IPS DF 4.7 (cell line): ENCODE measurements at regions not wholly inside any gene's neighbourhood (a gene's known extent, or its start where the extent isn't known, plus 50 kb on each side); places are given as distances from the start of the nearest gene placed in this dataset.
"Not testable (repeated sequence)": the region's sequence is repeated elsewhere in the genome, so short reads cannot be mapped to it uniquely, and the experiment has no call there.

ENCODE experiments used
- DNase-seq: peaks from one replicate; pipeline ENCODE4 v3.0.0-alpha.2; 2013; ENCODE audit warnings: low spot score; ENCODE audit errors: extremely low read depth

- no peak for DNase-seq
These were observed 363.0 kb downstream of the UTRN start for GRCh38 chr6:144647971-144648651.

- DNase-seq: no peak
These were observed 363.9 kb downstream of the UTRN start for GRCh38 chr6:144649085-144649484.

DNA sequence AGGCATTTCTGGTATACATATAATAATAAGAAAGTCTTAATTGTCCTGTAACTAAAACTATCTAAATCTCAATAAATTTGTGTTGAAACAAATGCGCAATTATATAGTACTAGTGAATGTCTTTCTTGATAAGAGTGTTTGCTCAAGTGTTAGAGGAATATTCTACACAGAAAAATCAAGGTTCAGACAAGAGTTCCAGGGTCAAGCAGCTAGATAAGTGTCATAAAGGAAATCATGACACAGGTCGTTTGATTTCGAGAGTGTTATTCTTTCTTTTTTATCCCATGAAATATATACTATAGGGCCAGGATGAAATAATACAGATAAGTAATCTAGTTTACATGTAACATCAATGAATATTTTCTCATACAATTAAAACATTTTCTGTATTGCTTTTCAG is 366.1 kb downstream of the UTRN start:
- DNase-seq: no peak

GRCh38 chr6:144652292-144652891 is 367.3 kb downstream of the UTRN start:
- no peak for DNase-seq

- no peak for DNase-seq
These were observed 368.9 kb downstream of the UTRN start for GRCh38 chr6:144653885-144654505.

DNA sequence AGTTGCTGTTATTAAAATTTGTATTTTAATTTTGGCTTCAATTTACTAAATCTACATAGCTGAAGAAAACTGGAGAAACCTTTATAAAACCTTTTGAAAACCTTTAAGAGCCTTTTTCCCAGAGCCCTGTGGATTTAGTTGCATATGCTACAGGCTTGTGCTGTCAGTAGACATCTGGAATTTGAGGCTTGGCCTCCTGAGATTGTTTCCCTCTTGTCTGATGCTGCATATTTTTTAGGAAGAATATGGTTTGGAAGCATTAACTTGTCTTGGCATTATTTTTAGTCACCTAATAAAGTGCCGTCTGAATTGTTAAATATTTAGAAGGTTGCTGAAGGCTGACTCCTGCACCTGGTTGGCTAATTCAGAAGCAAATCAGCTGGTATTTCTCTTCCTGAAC is 369.4 kb downstream of the UTRN start:
- DNase-seq: no peak

- DNase-seq: no peak
These were observed 370.2 kb downstream of the UTRN start for GRCh38 chr6:144655376-144655775.

- DNase-seq: no peak
These were observed 372.6 kb downstream of the UTRN start for GRCh38 chr6:144657691-144658090.

DNA sequence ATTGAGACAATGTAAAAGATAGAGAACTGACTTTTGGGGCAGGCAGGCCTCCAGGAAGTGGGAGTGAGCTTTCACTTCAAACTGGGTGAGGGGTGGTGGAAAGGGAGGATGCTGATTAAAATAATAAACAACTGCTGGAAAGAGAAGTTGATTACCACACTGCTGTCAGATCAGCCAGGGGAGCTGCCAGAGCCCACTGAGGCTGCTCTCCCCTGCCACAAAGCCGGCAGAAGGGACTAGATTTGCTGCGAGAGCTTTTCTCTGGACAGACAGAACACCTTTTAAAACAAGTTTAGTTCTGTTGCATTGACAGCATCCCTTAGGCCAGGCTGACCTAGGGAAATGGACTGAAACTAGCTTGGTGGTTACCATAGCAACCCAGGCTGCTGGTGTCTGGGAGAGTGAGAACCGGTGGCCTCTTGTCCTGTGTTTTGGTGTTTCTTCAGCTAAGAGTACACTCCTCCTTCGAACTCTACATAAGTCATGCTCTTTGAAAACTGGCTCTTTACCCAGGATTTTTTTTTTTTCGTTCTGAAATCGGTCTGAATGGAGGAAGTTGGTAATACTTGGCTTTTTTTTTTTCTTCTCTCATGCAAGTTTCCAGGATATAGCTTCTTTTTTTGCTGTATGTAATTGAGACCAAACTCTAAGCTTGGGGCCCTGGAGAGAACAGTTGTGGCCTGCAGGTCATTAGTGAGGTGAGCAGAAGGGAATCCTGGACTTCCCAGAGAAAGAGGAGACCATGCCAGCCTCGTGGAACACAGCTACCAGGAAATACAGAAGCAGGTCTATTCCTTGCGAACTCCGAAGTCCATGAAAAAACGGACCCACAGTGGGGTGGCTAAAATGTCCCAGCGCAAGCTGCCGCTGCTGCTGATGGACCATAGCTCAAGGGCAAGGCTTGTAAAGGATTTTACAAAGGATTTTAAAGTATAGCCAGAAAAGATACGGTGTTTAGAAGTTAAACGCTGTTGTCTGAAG is 374.4 kb downstream of the UTRN start:
- no peak for DNase-seq

DNA sequence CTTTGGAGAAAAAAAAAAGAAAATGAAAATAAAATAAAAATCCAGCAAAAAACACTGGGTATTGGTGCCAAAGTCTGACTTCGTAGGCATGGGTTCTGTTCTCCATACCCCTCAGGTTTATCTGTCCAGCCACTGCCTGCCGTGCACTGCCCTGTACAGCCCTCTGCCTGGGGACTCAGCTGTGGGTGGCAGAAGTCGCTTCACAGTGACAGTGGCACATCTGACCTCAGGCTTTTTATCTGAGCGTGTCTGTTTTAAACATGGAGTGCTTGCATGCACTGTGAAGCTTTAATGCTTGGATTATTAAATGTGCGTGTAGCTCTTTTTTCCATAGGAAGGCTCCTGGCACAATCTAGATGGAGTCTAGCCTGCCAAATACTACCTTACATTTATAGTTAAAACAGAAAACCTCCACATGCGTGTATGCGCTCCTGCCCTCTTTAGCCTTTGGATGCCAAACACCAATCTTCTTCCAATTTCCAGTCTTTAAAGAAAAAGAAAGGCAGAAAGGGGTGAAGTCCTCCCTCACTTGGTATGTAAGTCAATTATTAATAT is 375.5 kb downstream of the UTRN start:
- DNase-seq: no peak

- DNase-seq: no peak
These were observed 376.1 kb downstream of the UTRN start for GRCh38 chr6:144661116-144661806.

DNA sequence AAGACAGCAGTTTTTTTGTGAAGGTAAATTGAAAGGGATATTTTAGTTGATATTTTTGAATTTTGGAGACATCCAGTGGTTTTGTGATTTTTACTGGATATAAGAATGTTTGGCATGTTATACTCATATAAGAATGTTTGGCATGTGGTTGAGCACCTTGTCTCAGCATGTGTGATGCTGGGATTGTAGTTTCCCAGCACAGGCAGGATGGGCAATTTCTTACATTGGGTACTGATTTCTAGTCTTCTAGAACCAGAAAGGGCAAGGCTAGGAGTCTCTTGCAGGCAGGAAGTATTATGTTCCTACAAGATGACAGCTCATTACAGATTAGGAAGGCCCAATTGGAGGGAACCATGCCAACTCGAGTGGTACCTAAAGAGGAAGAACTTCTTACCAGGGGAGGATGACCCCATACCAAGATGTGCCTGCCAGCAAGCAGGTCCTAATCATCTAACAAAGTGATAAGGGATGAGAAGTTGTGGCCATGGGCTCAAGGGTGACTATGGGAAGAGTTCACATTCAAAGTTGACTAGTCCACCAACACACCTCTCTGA is 377.8 kb downstream of the UTRN start:
- DNase-seq: no peak

DNA sequence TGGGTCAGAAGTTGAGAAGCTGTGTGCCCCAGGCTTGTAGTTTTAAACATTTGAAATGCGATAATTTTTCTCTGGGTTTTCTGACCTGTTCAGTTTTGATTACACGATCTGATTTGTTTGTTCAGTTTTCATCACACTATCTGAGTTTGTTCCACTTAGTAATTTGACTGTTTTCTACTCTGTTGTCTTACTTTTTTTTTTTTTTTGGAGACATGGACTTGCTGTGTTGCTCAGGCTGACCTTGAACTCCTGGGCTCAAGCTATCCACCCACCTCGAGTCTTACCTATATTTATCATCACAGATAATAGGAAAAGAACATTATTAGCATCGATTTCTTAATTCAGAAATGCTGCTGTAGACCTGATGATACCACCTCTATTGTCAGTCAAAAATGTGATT is 379.1 kb downstream of the UTRN start:
- no peak for DNase-seq

- DNase-seq: no peak
These were observed 379.8 kb downstream of the UTRN start for GRCh38 chr6:144664947-144665346.

DNA sequence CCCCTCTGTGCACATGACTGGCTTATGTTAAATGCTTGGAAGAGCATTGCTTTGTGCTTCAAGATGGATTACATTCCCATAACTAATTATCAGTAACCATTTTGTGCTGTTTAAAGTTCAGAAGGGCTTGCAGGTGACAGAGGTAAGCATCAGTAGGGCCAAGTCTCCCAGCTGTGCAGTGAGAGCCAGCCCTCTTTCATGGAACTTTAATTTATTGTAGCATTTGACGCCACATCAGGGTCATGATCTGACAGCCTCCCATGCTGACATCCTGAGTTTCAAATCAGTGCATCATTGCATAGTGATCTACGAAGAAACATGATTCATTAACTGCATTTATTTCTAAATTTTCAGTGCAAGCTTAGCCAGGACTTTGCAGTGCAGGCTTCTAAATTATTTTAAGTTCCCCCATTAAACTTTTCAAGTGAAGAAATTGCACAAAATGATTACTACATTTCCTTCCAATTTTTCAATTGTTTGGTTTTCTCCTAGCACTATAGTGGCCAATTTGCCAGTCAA is 380.9 kb downstream of the UTRN start:
- DNase-seq: no peak

DNA sequence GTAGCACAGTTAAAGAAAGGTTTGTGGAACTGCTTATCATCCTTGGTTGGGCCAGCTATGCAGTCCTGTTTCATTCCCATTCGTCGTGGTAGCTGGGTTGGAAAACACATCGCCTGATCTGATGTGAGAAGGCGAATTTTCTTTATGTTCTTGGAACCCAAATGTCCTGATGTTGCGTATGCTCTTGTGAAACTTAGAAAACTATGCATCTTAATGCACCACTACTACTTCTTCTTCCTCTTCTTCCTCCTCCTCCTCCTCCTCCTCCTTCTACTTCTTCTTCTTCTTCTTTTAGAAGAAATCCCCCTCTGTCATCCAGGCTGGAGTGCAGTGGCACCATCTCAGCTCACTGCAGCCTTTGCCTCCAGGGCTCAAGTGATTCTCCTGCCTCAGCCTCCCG is 381.6 kb downstream of the UTRN start:
- no peak for DNase-seq

DNA sequence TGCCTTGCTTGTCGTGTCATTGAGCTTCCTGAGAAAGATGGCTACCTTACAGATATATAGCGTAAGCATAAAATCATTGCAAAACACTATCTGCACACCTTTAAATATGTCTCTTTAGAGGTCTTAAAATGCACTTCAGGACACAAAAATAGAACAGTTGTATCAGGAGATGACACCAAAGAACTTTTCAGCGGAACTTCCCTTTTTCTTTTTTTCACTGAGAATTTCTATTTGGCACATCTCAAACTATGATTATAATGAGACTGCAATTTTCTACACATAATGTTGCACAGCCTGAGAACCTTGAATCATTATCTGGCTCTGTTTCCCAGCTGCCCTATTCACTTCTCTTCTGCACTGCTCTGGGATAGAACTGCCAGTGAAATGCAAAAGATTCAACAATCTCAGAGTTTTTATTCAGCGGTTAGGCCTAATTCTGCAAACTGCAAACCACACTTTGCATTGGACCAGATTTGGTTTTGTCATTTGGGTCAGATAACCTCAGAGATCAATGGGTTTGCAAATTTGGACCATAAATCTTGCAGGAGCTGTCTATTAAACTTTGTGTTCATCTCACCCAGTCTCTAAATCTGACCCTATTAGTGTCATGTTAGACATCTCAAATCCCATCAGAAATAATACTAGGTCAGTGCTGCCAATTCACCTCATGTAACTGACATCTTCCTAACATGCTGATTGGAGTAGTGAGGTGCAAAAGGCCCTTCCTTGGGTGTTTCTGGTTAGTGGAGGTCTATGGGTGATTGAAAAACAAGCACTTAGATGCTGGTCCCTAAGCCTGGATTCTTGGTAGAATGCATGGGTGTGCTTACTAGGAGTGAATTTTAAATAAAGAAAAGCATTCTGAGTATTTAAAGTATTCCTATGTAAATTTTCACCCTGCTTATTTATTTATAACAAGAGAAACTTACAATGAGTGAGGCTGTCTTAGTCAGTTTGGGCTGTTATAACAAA is 382.7 kb downstream of the UTRN start:
- DNase-seq: no peak

- not testable (repeated sequence) for DNase-seq
These were observed 385.1 kb downstream of the UTRN start for GRCh38 chr6:144670259-144670658.

- DNase-seq: no peak
These were observed 388.7 kb downstream of the UTRN start for GRCh38 chr6:144673807-144674206.
